NCI-H2227 treated with DMSO at 0.1 percent for 48 hours (cell line): ENCODE measurements at regions not wholly inside any gene's neighbourhood (a gene's known extent, or its start where the extent isn't known, plus 50 kb on each side); places are given as distances from the start of the nearest gene placed in this dataset.
"Not testable (repeated sequence)": the region's sequence is repeated elsewhere in the genome, so short reads cannot be mapped to it uniquely, and the experiment has no call there.

Experiments used
- DNase-seq: peaks from one replicate; lab custom pipeline; 2025; lab: John Stamatoyannopoulos, UW

GRCh38 chr13:59305896-59306295, 857.8 kb downstream of the DIAPH3 start:
- no peak for DNase-seq

GRCh38 chr13:59312776-59313175, 851.0 kb downstream of the DIAPH3 start:
- no peak for DNase-seq

GRCh38 chr13:59318320-59318930, 845.3 kb downstream of the DIAPH3 start:
- DNase-seq, result peak; percentile 36

DNA sequence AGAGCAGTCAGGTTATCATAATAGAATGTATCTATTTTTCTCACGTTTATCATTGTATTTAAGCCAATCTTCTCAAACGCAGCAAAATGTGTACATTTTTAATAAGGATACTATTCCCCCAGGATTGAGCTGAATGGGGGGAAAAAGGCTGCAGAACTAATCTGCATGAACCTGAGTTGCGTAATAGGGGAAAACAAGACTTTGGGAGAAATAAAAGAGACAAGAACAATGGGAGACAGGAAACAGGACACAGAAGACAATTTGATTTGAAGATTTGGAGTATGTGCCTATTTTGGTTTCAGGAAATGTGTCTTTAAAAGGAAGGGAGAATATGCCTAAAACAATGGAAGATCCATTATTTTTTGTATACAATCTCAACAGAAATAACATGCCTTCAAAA, 844.5 kb downstream of the DIAPH3 start:
- DNase-seq, result no peak

DNA sequence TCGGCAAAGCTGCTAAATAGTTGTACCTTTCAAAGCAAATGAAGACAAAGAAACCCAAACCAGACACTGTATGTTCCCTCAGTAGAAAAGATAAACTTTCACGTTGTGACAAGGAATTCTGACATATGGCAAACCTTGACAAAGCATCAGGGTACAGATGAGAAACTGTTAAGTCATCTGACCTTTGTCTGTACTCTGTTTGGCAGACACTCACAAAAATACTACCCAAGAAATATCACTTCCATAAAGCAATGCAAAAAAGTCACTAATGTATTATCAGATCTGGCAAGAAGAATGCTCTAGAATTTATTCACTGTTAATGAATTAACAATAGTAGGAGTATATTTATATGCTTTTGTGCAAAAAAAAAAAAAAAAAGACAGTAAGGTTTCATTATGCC, 843.7 kb downstream of the DIAPH3 start:
- no peak for DNase-seq

DNA sequence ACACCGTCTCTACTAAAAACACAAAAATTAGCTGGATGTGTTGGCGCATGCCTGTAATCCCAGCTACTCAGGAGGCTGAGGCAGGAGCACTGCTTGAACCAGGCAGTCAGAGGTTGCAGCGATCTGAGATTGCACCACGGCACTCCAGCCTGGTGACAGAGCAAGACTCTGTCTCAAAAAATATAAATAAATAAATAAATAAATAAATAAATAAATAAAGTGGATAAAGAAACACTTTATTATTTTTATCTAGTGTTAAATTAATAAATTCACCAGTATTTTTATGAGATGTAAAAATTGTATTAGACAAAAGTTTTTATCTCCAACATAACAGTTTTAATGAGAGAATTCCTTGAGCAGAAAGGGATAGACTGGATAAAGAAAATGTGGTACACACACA, 839.3 kb downstream of the DIAPH3 start:
- DNase-seq, result not testable (repeated sequence)

DNA sequence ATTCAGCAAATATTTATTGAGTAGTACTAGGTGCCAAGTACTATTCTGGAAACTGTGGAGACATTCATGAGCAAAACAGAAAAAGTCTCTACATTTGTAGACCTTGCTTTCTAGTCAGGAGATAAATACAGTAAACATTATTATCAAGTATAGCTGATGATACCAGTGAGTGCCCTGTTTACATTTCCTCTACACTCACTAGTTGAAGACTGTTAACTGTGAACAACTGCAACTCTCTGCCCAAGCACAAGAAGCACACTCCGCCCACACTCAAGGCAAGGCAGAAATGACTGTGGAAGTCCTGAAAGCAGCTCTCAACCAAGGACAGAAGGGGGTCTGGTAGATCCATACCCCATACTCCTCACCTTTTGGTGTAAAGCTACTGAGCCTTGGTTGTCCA, 837.0 kb downstream of the DIAPH3 start:
- no peak for DNase-seq

GRCh38 chr13:59330764-59331163, 833.0 kb downstream of the DIAPH3 start:
- no peak for DNase-seq

DNA sequence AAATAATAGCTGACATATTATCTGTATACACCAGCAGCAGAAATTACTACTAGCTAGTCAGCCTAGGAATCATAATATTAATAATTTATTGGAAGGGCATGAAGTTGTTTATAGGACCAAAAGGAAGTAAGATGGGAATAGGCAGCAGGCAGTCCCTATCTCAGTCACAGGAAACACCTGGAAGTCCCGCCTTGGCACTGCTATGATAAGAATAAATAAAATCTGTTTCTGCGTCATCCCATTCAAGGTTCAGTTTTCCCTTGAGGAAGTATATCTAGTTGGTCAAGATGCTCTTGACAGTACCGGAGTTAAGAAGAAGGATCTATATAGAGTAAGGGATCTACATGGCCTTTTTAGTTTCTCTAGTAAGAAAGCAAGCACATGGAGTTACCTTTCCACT, 830.8 kb downstream of the DIAPH3 start:
- DNase-seq, result no peak

DNA sequence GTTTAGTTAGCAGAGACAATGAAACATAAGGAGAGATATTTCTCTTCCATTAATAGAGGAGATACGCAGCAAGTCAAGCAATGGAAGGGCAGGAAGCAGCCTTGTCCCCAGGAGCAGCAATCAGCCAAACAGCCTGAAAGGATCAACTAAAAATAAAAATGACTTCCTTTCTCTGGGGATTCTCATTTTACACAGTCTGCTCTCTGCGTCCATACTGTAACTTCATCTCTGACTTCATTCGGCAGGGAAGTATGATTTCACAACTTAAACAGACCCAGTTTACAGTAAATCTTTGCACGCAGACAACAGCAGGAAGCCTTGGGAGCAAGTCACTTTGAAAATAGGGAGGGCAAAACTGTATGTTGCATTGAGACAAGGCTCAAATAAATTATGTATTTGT, 826.7 kb downstream of the DIAPH3 start:
- DNase-seq, result no peak

GRCh38 chr13:59340151-59340550, 823.6 kb downstream of the DIAPH3 start:
- DNase-seq, result no peak

DNA sequence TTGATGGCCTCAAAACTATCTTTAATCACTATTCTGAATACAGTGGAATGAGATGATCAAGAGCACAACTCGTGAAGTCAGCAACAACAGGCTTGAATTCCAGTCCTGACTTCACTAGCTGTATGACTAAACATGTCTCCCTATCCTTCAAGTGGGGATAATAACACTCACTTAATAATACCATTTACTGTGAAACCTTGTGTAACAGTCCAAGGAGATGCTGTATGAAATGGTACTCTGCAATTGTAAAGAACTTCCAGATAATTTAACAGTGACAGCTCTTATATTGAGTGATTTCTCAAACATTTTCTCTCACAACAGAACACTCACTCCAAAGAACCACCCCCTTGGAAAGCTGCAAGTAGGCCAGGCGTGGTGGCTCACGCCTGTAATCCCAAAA, 823.1 kb downstream of the DIAPH3 start:
- DNase-seq, result no peak

DNA sequence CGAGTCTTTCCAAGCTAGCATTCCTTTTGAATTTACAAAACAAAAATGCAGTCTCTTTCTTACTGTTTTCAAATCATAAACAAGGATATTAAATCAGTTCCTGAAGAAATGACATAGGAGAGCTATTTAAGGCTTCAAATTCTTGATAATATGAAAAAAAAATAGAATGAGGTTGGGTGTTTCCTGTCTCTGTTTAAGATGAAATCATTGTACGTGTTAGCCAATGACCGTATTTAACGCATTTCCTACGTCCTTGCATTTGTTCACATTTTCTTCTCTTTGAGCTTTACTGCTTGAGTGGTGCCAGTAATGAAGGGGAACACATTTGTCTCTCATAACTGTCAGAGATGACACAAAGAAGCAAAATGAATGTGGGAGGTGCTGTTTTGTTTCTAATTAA, 821.3 kb downstream of the DIAPH3 start:
- DNase-seq, result no peak

GRCh38 chr13:59343132-59343531, 820.6 kb downstream of the DIAPH3 start:
- DNase-seq, result no peak

- no peak for DNase-seq
Measured at GRCh38 chr13:59343993-59344822, 819.5 kb downstream of the DIAPH3 start.

DNA sequence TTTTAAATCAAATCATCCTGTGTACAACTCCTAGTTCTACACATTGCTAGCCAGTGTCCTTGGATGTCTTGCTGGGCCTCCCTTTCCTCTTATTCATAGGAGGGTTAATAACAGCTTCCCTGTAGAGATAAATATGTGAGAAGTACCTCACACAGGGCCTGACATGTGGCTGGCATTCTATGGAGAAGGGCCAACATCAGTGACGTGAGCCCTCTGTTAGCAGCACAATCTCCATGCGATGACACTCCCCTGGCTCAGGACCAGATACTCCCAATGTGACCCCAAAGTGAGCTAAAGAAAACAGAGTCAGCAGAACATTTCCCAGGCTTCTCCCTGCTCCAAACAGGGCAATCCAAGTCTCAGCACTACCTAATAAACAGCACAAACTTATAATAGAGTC, 818.4 kb downstream of the DIAPH3 start:
- DNase-seq, result peak; percentile 29

DNA sequence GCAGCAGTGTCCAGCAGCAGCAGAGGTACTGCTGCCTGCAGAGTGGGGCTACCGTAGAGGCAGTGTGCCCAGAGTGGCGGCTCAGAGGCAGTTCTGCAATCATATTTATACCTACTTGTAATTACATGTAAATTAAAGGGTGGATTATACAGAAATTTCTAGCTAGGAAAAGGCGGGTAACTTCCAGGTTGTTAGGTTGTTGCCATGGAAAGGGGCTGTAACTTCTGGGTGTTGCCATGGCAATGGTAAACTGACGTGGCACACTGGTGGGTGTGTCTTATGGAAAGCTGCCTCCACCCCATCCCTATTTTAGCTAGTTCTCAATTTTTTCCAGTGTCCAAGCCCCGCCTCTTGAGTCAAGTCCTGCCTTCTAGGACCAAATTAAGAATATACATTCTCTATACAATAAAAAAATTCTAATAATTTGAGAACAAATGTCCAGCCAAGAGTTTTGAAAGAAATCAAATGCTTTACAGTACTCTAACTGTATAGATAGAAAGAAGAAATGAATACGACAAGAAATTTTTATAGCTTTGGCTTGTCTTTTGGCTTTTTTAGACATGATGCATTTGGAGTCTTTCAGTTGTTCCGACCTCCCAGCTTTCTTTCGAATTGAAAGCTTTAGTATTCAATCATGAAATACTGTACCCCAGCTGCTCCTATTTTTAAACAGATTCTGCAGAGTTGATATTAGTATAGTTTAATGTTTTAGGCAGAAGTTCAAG, 816.6 kb downstream of the DIAPH3 start:
- no peak for DNase-seq

DNA sequence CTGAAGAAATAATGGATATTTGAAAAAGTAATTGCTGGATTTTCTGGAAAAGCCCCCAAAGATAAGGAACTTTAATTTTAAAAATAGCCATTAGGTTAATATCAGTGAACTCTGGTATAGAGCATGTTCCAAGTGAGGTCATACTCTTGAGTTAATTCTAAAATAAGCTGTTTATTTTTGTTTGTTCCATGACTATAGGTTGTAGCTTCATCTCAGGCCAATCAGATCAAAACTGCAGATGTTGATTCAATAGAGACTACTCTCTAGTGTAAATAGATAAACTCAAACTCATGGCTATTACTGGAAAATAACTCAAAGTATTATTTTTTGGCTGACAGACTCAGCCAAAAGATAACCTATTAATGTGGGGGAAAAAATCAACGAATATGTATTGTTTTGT, 815.1 kb downstream of the DIAPH3 start:
- DNase-seq, result no peak

DNA sequence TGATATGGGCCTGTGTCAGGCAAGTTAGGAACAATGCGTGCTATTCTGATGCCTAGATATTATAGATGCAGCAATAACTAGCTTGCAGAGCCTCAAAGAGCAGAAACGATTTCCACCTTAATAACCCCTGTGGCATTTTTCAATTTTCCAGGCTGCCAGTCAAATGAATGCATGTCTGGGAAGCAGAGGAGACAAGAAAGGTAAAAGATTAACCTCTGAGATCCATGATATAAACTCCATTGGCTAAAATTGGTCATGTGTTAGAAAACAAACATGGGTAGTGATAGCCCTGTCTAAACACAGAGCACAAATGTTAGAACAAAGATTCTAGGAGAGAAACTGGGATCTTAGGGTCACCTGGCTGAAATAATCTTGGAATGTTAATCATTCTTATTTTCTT, 811.1 kb downstream of the DIAPH3 start:
- DNase-seq, result no peak

- no peak for DNase-seq
Measured at GRCh38 chr13:59354665-59355369, 808.9 kb downstream of the DIAPH3 start.

DNA sequence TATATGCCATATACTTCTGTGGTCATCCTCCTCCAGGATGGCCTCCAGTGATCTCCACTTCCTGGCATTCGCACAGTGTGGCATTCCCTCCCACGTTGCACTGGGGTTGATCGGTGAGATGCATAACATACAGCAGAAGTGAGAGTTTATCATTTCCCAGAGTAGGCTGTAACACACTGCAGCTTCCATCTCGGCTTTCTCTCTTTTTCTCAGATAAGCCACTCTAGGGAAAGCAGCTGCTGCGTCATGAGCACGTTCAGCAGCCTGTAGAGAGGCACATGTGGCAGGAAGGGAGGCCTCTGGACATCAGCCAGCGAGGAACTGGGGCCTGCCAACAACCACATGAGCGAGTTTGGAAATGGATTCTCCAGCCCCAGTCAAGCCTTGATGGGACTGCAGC, 807.1 kb downstream of the DIAPH3 start:
- DNase-seq, result no peak

DNA sequence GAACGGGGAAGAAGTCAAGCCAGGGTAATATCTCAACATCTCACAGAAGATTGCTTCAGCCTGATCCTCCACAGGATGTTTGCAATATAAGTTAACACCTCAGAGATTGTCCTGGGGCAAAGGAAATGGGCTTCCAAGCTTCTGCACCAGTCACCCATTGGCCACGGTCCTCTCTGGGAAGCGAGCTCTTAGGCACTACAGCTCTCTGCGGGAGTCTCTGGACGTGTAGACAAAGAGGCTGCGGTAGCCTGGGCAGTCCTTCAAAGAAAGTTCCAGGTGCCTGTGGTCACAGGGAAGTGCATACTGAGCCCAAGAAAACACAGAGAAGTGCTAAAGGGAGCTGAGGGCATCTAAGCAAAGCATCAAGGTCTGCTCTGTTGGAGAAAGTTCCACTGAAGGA, 805.7 kb downstream of the DIAPH3 start:
- DNase-seq, result no peak

DNA sequence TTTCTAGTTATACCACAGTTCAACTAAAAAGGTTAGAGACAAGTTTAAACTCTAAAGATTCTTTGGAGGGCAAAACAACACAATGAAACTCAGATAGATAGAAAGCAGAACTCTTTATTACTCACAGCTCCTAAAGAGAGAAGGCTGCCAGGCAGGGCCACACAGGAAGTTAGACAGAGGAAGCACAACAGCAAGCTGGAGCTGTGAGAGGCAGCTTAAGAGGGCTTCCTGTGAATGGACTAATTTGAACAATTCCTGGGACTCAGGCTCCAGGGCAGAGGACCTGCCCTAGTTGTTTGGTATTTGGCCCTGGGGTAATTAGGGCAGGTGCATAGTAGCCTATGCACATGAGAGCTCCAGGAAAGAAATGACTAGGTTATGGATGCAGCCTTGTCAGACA, 803.6 kb downstream of the DIAPH3 start:
- DNase-seq, result no peak
